ENCODE measurements at regions not wholly inside any gene's neighbourhood (a gene's known extent, or its start where the extent isn't known, plus 50 kb on each side); places are given as distances from the start of the nearest gene placed in this dataset.

DNA sequence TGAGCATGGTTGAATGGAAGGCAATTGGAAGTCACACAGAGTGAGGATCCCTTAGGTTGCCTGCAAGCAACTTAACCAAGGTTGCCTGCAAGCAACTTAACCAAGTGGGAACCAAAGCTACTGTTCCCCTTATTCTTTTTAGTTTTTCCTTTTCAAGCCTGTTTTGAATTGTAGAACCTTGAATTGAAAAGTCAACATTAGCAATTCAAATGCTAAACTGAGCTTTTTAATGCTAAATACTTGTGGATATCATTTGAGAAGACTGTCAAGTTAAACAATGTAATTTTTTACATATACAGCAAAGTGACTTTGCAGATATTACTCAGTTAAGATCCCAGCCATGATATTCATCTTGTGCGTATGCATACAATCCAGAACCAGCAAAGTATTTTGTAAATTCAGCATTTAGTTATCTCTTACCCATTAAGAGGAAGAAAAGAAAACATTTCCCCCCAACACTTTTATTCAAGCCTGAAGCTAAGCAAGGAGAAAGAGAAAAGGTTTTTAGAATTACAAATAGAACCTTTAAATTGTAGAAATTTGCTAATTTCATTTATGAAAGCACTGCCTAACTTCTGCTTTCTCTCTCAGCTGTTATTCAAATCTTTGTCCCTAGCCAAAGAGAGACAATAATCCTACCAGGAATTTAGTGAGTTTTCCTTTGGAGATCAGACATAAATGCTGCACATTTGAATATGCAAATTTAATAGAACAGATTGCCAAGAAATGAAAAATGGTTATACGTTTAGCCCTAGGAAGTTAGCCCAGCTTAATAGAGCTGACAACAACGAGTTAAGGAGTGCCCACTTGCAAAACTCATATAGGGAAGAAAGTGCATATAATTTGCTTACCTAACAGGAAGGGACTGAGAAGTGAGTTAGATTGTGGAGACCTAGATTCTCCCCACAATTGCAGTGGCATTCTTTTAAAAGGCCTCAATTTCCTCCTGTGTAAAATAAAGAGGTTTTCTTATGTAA, 643.2 kb upstream of the PIK3C3 start:
- TF ChIP-seq, protein P1, sequence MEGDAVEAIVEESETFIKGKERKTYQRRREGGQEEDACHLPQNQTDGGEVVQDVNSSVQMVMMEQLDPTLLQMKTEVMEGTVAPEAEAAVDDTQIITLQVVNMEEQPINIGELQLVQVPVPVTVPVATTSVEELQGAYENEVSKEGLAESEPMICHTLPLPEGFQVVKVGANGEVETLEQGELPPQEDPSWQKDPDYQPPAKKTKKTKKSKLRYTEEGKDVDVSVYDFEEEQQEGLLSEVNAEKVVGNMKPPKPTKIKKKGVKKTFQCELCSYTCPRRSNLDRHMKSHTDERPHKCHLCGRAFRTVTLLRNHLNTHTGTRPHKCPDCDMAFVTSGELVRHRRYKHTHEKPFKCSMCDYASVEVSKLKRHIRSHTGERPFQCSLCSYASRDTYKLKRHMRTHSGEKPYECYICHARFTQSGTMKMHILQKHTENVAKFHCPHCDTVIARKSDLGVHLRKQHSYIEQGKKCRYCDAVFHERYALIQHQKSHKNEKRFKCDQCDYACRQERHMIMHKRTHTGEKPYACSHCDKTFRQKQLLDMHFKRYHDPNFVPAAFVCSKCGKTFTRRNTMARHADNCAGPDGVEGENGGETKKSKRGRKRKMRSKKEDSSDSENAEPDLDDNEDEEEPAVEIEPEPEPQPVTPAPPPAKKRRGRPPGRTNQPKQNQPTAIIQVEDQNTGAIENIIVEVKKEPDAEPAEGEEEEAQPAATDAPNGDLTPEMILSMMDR (IDR thresholded peaks at IDR 0.05): no peak
- no peak for TF ChIP-seq POLR2A (IDR thresholded peaks at IDR 0.05)
